ENCODE measurements at regions not wholly inside any gene's neighbourhood (a gene's known extent, or its start where the extent isn't known, plus 50 kb on each side); places are given as distances from the start of the nearest gene placed in this dataset.
"Not testable (repeated sequence)": the region's sequence is repeated elsewhere in the genome, so short reads cannot be mapped to it uniquely, and the experiment has no call there.

DNA sequence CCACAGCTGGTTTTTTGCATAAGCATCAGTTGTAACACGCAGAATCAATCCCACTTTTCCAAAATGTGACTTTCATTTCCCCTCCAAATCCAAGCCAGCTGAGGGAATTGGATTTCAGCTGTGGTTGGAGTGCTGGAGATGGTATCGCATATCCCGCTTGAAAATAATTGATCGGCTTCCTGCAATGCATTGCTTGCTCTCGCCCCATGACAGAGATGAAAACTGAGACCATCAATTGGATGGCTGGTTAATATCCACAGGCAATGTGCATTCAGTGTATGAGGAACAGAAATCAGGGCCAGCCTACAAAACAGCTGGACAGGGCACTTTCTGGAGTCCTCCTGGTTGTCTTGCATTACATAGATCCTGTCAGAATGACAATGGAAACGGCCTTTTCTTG is 135.3 kb downstream of the MAIP1 start:
- DNase-seq (no peak), ATAC-seq (no peak)
- intact Hi-C loops (cut with DNase I, micrococcal nuclease) = no loop called here

- no peak for DNase-seq
- no peak for ATAC-seq
- intact Hi-C loops (cut with DNase I, micrococcal nuclease) = no loop called here
Measured at GRCh38 chr2:200091126-200091525, 135.7 kb downstream of the MAIP1 start.

GRCh38 chr2:200092235-200092634 is 136.9 kb downstream of the MAIP1 start:
- ATAC-seq (peak; percentile 98), DNase-seq (no peak)
- intact Hi-C loops (cut with DNase I, micrococcal nuclease) = no loop called here

DNA sequence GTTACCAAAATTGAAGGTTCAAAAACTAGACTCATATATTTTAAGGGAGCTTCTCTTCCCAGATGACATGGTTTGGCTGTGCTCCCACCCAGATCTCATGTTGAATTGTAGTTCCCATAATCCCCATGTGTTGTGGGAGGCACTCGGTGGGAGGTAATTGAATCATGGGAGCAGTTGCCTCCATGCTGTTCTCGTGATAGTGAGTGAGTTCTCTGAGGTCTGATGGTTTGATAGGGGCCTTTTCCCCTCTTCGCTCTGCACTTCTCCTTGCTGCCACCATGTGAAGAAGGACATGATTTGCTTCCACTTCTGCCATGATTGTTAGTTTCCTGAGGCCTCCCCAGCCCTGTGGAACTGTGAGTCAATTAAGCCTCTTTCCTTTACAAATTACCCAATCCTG is 140.1 kb downstream of the MAIP1 start:
- intact Hi-C loops (cut with DNase I, micrococcal nuclease) = no loop called here
- no peak for ATAC-seq
- DNase-seq = no peak

DNA sequence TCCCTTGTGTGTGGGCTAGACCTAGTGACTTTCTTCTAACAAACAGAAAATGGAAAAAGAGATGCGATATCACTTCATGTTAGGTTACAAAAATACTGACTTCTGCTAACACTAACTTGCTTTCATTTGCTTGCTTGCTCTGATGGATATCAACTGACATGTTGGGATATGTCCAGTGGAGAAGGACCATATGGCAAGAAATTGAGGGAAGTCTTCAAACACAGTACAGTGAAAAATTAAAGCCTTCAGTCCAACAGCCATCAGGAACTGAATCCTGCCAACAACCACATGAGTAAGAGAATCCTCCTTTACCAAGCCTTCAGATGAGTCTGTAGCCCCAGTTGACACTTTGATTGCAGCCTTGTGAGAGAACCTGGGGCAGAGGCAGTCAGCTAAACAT is 143.9 kb downstream of the MAIP1 start:
- intact Hi-C loops (cut with DNase I, micrococcal nuclease) = no loop called here
- ATAC-seq = no peak
- DNase-seq = no peak

GRCh38 chr2:200100027-200100426 is 144.6 kb downstream of the MAIP1 start:
- DNase-seq (no peak), ATAC-seq (no peak)
- intact Hi-C loops (cut with DNase I, micrococcal nuclease) = no loop called here

DNA sequence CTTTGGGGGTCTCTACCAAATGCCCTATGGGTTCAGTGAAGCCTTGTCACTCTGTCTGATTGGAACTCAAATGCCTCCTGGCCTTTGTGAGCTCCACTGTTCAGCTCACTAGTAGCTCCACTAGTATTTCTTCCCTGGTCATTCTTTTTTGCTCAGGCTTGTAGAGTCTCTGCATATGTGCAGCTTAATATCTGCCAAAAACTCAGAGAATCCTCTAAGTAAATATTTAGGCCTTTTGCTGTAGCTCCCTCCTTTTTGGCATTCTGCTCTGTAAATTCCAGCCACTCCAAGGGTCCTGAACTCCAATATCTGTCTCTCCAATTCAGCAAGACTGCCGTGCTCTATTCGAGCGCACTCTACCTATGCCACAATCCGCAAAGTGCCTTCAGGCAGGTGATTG is 146.5 kb downstream of the MAIP1 start:
- intact Hi-C loops (cut with DNase I, micrococcal nuclease) = no loop called here
- DNase-seq = no peak
- no peak for ATAC-seq

GRCh38 chr2:200102971-200103370 is 147.6 kb downstream of the MAIP1 start:
- ATAC-seq = no peak
- DNase-seq = no peak
- intact Hi-C loops (cut with DNase I, micrococcal nuclease) = no loop called here

GRCh38 chr2:200104015-200104414 is 148.6 kb downstream of the MAIP1 start:
- intact Hi-C loops (cut with DNase I, micrococcal nuclease) = no loop called here
- DNase-seq (no peak), ATAC-seq (no peak)

- ATAC-seq = no peak
- intact Hi-C loops (cut with DNase I, micrococcal nuclease) = no loop called here
- DNase-seq = no peak
Measured at GRCh38 chr2:200107514-200108217, 152.3 kb downstream of the MAIP1 start.

DNA sequence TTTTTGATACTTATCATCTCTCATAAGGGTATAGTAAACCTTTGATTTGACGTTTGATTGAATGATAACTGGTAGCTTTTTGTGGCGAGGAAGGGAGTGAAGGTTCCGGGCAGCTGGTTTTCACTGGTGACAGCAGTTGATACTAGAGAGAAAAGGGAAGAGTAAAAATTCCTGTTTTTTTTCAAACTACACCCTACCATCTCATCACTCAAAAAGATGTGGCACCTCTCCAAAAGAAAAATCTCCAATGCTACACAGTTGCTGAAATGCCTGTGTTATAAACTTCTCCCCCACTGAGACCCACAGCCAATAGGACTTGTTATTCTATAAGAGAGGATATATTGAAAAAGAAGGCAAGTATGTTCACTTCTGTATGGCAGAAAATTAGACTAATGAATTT is 154.0 kb downstream of the MAIP1 start:
- intact Hi-C loops (cut with DNase I, micrococcal nuclease) = no loop called here
- DNase-seq = no peak
- no peak for ATAC-seq

DNA sequence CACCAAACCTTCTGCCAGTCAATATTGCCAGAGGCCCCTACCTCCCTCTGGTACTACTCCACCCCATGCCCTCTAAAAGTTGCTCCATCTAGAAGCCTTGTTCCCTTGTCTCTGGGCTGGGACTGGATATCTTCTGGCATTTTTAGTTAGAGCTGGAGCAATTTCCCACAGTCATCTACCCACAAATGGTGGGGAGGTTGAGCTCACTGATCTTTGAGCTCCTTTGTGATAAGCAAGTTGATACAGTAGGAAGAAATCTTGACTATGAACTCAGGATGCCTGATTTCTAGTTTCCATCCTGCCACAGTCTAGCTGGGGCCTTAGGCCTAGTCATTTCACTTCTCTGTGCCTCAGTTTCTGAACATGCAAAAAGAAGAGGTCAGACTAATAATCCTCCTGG is 155.0 kb downstream of the MAIP1 start:
- intact Hi-C loops (cut with DNase I, micrococcal nuclease) = no loop called here
- DNase-seq = no peak
- ATAC-seq = no peak

- ATAC-seq = not testable (repeated sequence)
Measured at GRCh38 chr2:200113016-200113799, 157.8 kb downstream of the MAIP1 start.

DNA sequence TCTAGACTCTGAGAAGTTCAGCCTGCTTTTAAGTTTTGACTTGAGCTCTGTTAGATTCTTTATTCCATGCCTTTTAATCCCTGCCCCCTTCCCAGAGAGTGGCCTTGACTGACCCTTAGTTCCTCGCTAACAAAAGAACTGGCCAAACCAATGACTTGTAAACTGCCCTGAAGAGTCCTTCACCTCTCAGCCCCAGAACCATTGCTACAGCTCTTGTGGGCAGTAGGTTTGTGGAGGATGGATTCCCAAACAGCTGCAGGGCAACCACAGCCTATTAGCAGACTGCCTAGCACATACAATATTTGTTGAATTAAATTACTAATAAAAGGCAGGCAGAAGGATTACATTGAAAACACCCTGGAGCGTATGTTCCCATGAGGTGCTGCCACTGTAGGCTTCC is 163.9 kb downstream of the MAIP1 start:
- intact Hi-C loops (cut with DNase I, micrococcal nuclease) = no loop called here
- no peak for ATAC-seq
- no peak for DNase-seq

More at GRCh38 chr2:200113016-200113799, 157.8 kb downstream of the MAIP1 start:
- intact Hi-C loops (cut with DNase I, micrococcal nuclease); DNase-seq: not testable (repeated sequence)

DNA sequence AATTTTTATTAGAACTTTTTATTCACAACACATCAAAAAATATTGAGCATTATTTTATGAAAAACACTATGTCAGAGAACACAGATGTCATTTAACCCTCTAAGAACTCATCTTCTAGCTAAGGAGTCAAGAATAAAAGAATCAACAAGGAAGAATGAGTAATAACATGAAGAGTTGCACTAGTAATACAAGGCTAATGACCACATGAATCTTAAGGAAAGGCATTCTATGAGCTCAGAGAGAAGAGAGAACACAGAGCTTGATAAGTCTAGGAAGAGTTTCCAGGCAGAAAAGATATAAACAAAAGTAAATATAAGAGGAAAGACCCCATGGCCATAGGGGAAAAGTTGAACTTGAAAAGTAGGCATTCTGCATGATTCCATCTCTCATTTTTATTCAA is 166.5 kb downstream of the MAIP1 start:
- ATAC-seq = no peak
- no peak for DNase-seq
- intact Hi-C loops (cut with DNase I, micrococcal nuclease) = loop anchor here in 1 of 2 donors (10.0 kb wide), 1 partner anchor 293 kb away; no protein-coding TSS in a partner anchor

GRCh38 chr2:200122683-200123082 is 167.3 kb downstream of the MAIP1 start:
- no peak for ATAC-seq
- no peak for DNase-seq
- intact Hi-C loops (cut with DNase I, micrococcal nuclease) = loop anchor here in 1 of 2 donors (10.0 kb wide), 1 partner anchor 292 kb away; no protein-coding TSS in a partner anchor

DNA sequence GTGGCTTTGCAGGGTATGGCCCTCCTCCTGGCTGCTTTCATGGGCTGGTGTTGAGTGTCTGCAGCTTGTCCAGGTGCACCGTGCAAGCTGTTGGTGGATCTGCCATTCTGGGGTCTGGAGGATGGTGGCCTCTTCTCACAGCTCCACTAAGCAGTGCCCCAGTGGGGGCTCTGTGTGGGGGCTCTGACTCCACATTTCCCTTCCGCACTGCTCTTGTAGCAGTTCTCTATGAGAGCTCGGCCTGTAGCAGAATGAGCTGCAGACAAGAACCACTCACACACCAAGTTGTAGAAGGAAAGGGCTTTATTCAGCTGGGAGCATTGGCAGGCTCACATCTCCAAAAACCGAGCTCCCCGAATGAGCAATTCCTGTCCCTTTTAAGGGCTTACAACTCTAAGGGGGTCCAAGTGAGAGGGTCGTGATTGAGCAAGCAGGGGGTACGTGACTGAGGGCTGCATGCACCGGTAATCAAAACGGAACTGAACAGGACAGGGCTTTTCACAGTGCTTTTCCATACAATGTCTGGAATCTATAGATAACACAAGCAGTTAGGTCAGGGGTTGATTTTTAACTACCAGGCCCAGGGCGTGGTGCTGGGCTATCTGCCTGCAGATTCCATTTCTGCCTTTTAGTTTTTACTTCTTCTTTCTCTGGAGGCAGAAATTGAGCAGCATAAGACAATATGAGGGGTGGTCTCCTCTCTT is 169.4 kb downstream of the MAIP1 start:
- intact Hi-C loops (cut with DNase I, micrococcal nuclease) = loop anchor here in 1 of 2 donors (10.0 kb wide), 1 partner anchor 290 kb away; no protein-coding TSS in a partner anchor
- ATAC-seq (peak; percentile 79), DNase-seq (peak; percentile 63 to 77)

DNA sequence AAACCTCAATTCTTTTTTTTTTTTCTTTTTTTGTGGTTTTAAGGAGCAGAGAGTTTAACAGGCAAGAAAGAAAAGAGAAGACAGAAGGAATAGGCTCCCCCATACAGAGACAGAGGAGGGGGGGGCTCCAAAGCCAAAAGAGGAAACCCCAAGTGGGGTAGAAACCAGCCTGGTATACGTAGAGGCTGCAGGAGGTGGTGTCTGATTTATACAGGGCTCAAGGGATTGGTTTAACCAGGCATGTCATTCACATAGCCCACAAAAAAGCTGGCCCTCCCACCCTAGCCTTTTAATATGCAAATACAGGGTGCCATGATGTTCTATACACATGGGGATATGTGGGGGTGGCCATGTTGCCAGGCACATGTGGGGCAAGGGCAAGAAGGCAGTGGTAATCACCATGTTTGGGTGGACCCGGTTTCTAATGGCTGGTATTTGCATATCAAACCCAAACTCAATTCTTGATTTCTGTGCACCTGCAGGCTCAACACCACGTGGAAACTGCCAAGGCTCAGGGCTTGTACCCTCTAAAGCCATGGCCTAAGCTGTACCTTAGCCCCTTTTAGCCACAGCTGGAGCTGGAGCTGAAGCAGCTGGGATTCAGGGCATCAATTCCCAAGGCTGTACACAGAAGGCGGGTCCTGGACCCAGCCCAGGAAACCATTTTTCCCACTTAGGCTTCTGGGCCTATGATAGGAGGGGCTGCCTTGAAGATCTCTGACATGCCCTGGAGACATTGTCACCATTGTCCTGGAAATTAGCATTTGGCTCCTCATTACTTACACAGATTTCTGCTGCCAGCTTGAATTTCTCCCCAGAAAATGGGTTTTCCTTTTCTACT is 170.3 kb downstream of the MAIP1 start:
- peak in 1 of 2 donors; percentile 27 for DNase-seq
- intact Hi-C loops (cut with DNase I, micrococcal nuclease) = loop anchor here in 1 of 2 donors (10.0 kb wide), 1 partner anchor 289 kb away; no protein-coding TSS in a partner anchor
- ATAC-seq = peak; percentile 48

DNA sequence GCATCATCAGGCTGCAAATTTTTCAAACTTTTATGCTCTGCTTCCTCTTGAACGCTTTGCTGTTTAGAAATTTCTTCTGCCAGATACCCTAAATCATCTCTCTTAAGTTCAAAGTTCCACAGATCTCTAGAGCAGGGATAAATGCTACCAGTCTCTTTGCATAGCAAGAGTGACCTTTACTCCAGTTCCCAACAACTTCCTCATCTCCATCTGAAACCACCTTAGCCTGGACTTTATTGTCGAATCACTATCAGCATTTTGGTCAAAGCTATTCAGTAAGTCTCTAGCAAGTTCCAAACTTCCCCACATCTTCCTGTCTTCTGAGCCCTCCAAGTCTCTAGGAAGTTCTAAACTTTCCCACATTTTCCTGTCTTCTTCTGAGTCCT is 170.9 kb downstream of the MAIP1 start:
- peak; percentile 63 for ATAC-seq
- intact Hi-C loops (cut with DNase I, micrococcal nuclease) = loop anchor here in 1 of 2 donors (10.0 kb wide), 1 partner anchor 289 kb away; no protein-coding TSS in a partner anchor
- DNase-seq = not testable (repeated sequence)

All from left colon (tissue), 2 donors.